GM19023 (cell line): ENCODE measurements at regions not wholly inside any gene's neighbourhood (a gene's known extent, or its start where the extent isn't known, plus 50 kb on each side); places are given as distances from the start of the nearest gene placed in this dataset.
A peak's percentile ranks its signal among the peaks of the same experiment; 100 is the strongest.
"Not testable (repeated sequence)": the region's sequence is repeated elsewhere in the genome, so short reads cannot be mapped to it uniquely, and the experiment has no call there.

Experiments
- ATAC-seq: cut with Tn5 transposase; IDR thresholded peaks from one replicate; pipeline ENCODE4 v1.9.1; 2021; ENCODE audit warnings: mild to moderate bottlenecking, moderate library complexity; ENCODE audit not compliant: unreplicated experiment

- not testable (repeated sequence) for ATAC-seq
These were observed 206.8 kb upstream of the FBXO33 start for GRCh38 chr14:39639009-39639408.

GRCh38 chr14:39628087-39628486, 195.9 kb upstream of the FBXO33 start:
- no peak for ATAC-seq

- ATAC-seq = no peak
These were observed 194.7 kb upstream of the FBXO33 start for GRCh38 chr14:39626589-39627576.

GRCh38 chr14:39621678-39622077, 189.4 kb upstream of the FBXO33 start:
- ATAC-seq = no peak

GRCh38 chr14:39621223-39621622, 189.0 kb upstream of the FBXO33 start:
- ATAC-seq = no peak

GRCh38 chr14:39617537-39617936, 185.3 kb upstream of the FBXO33 start:
- ATAC-seq = no peak

GRCh38 chr14:39615352-39615751, 183.1 kb upstream of the FBXO33 start:
- no peak for ATAC-seq

- no peak for ATAC-seq
These were observed 182.2 kb upstream of the FBXO33 start for GRCh38 chr14:39614297-39614923.

- ATAC-seq = no peak
These were observed 176.9 kb upstream of the FBXO33 start for GRCh38 chr14:39609119-39609518.

GRCh38 chr14:39607978-39608377, 175.7 kb upstream of the FBXO33 start:
- no peak for ATAC-seq

- no peak for ATAC-seq
These were observed 171.7 kb upstream of the FBXO33 start for GRCh38 chr14:39603942-39604341.

- no peak for ATAC-seq
These were observed 161.1 kb upstream of the FBXO33 start for GRCh38 chr14:39593377-39593776.

GRCh38 chr14:39592116-39592789, 160.0 kb upstream of the FBXO33 start:
- ATAC-seq = no peak

GRCh38 chr14:39589882-39590281, 157.6 kb upstream of the FBXO33 start:
- ATAC-seq = not testable (repeated sequence)

- ATAC-seq = no peak
These were observed 149.9 kb upstream of the FBXO33 start for GRCh38 chr14:39582028-39582654.

- ATAC-seq = no peak
These were observed 149.2 kb upstream of the FBXO33 start for GRCh38 chr14:39581474-39581873.

- no peak for ATAC-seq
These were observed 148.5 kb upstream of the FBXO33 start for GRCh38 chr14:39580696-39581095.

GRCh38 chr14:39576736-39577135, 144.5 kb upstream of the FBXO33 start:
- ATAC-seq = no peak

- no peak for ATAC-seq
These were observed 144.0 kb upstream of the FBXO33 start for GRCh38 chr14:39576258-39576657.

GRCh38 chr14:39568809-39569538, 136.7 kb upstream of the FBXO33 start:
- ATAC-seq = peak; percentile 63
